ENCODE measurements at regions not wholly inside any gene's neighbourhood (a gene's known extent, or its start where the extent isn't known, plus 50 kb on each side); places are given as distances from the start of the nearest gene placed in this dataset.
"Not testable (repeated sequence)": the region's sequence is repeated elsewhere in the genome, so short reads cannot be mapped to it uniquely, and the experiment has no call there.

DNA sequence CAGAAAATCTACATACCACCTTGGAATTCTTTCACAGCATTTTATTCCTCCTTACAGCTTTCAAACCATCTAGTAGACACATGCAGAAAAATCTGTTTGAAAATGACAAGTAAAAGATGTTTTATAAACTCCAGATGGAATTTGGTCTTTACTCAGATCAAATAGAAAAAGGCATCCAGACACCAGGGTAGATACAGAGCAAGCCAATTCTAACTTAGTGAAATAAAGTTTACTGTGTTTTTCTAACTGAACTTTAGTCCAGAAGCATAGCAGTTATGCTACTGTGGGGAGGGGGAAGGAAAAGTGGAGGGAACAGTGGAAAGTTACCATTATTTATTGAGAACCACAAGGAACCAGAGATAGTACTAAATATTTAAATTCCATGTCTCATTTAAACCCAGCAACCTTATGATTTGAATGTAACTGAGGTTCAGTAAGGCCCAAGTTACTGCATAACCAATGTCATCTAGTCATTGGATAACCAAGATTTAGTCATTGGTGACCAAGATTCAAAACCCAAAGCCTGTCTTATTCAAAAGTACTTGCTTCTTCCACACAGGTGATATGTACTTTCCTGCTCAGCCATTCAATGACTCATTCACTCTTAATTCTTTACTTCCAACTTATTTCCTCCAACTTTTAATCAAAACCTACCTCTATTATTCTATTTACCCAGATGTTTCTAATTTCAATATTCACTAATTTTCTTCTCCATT is 57.7 kb downstream of the RAD51AP2 start:
- TF ChIP-seq, protein P1, sequence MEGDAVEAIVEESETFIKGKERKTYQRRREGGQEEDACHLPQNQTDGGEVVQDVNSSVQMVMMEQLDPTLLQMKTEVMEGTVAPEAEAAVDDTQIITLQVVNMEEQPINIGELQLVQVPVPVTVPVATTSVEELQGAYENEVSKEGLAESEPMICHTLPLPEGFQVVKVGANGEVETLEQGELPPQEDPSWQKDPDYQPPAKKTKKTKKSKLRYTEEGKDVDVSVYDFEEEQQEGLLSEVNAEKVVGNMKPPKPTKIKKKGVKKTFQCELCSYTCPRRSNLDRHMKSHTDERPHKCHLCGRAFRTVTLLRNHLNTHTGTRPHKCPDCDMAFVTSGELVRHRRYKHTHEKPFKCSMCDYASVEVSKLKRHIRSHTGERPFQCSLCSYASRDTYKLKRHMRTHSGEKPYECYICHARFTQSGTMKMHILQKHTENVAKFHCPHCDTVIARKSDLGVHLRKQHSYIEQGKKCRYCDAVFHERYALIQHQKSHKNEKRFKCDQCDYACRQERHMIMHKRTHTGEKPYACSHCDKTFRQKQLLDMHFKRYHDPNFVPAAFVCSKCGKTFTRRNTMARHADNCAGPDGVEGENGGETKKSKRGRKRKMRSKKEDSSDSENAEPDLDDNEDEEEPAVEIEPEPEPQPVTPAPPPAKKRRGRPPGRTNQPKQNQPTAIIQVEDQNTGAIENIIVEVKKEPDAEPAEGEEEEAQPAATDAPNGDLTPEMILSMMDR (IDR thresholded peaks at IDR 0.05; ENCODE audit: extremely low read depth, missing control alignments): no peak
- no peak for DNase-seq (ENCODE audit: low spot score)

DNA sequence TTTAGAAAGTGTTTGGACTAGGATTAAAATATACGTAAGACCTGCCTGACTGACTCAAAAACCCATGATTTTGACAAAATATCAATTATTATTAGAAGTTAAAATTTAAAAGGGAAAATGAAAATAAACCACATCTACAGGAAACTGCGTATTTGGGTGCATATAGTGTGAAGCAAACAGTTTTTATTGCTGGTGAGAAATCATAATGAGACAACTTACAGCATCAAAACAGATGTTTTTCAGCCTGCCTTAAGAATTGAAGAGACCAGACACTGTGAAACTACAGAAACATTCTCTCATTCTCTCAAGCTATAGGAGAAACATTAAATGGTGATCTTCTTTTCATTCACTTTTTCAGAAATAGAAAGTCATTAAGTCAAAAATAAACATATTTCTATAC is 62.9 kb downstream of the RAD51AP2 start:
- DNase-seq (ENCODE audit: low spot score): no peak
- TF ChIP-seq, protein P1 (IDR thresholded peaks at IDR 0.05; ENCODE audit: extremely low read depth, missing control alignments): no peak

DNA sequence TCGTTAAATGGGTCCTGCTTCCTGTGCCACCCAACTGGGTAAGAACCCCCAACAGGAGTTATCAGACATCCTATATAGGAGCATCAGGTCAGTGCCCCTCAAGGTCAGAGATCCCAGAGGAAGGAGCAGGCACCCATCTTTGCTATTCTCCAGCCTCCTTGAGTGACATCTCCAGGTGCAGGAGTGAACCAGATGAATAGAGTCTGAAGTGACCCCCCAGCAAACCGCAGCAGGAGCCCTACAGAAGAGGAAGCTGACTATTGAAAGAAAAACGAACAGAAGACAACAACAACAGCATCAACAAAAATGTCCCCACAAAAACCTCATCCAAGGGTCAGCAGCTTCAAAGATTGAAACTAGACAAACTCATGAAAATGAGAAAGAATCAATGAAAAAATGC is 72.0 kb downstream of the RAD51AP2 start:
- not testable (repeated sequence) for DNase-seq (ENCODE audit: low spot score)

DNA sequence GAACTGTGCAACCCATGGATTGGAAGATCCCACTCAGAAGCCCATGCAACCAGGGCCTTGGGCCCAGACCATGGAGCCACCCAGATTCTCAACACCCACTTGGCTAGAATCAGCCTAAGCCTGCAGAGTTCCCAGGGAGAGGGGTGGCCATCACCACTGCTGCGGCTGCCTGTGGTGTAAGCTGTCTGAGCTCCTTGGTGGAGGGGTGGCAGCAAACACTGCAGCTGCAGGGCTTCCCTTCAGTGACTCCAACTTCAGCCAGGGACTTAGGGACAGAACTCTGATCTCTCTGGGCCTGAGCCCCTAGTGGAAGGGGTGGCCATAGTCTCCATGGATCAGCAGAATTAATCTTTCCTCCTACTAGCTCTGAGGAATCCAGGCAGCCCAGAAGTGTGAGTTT is 72.5 kb downstream of the RAD51AP2 start:
- TF ChIP-seq, protein P1 (IDR thresholded peaks at IDR 0.05; ENCODE audit: extremely low read depth, missing control alignments): no peak

DNA sequence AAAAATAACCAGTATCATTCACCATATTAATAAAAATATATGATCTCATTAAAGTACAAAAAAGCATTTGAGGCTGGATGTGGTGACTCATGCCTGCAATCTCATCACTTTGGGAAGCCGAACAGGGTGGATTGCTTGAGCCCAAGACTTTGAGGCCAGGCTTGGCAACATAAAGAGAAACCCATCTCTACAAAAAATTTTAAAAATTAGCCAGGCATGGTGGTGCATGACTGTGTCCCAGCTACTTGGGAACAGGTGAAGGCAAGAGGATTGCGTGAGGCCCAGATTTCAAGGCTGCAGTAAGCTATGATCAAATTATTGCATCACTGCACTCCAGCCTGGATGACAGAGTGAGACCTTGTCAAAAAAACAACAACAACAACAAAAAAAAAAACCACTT is 75.9 kb downstream of the RAD51AP2 start:
- TF ChIP-seq, protein P1 (IDR thresholded peaks at IDR 0.05; ENCODE audit: extremely low read depth, missing control alignments): no peak
- no peak for DNase-seq (ENCODE audit: low spot score)

More for the DNA sequence above, 72.5 kb downstream of the RAD51AP2 start:
- no peak for DNase-seq (ENCODE audit: low spot score)

DNA sequence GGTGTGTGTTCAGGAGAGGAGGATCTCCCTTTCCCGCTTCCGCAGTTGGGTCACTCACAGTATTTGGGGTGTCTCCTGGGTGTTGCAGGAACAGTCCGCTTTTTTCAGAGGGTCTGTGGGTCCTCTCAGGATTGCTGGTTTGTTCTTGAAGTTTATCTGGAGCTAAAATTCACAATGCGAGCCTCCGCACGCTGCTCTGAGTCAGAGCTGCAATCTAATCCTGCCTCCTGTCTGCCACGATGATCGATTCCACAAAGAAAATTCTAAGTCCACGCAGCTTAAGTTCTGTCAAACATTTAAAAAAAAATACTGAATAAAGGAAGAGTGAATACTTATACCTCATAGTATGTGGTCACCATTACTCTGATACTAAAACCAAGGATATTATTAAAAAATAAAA is 76.5 kb downstream of the RAD51AP2 start:
- TF ChIP-seq, protein P1 (IDR thresholded peaks at IDR 0.05; ENCODE audit: extremely low read depth, missing control alignments): no peak
- DNase-seq (ENCODE audit: low spot score): no peak

DNA sequence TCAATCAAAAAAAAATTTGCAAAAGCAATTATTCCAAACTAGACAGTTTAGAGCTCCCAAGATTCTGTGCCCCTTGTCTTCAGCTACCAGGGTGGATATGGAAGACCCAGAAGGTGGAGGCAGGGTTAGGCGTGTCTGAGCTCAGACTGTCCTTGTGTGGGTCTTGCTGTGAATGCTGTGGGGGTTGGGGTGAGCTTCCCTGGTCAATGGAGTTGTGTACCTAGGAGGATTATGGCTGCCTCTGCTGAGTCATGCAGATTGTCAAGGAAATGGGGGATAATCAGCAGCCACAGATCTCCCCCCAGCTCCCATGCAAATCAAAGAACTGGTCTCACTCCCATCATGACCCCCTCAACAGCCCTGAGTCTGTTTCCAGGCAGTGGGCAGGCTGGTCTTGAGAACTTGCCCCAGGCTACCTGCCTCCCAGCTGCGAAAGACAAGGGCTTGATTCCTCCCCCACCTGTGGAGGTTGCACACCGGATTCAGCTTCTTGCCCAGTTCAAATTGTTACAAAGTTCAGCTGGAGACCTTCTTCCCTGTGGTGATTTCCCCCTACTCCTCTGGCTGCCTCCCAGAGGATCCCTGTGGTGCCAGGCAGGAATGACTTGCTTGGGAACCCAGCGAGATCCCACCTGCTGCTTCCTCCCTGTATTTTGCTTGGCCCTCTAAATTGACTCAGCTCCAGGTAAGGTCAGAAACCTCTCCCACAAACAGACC is 77.0 kb downstream of the RAD51AP2 start:
- TF ChIP-seq, protein P1 (IDR thresholded peaks at IDR 0.05; ENCODE audit: extremely low read depth, missing control alignments): no peak

More for the DNA sequence above, 77.0 kb downstream of the RAD51AP2 start:
- DNase-seq (ENCODE audit: low spot score): no peak

Data from GM20000 (cell line).